Suprapubic skin (tissue), 3 donors: ENCODE measurements at regions not wholly inside any gene's neighbourhood (a gene's known extent, or its start where the extent isn't known, plus 50 kb on each side); places are given as distances from the start of the nearest gene placed in this dataset.

Experiments
- POLR2A ChIP-seq, 2 donors: fragments of 450-650 bp; IDR thresholded peaks; one replicate each; pipeline ENCODE4 v1.6.1; 2017; ENCODE audit warnings: antibody characterized with exemption in 2 of 2, mild to moderate bottlenecking in 2 of 2, moderate library complexity in 2 of 2
- TF ChIP-seq, protein P1 (sequence below), 2 donors: fragments of 200-600 bp in 1 of 2; fragments of 450-650 bp in 1 of 2; sonication (generic) in 1 of 2; IDR thresholded peaks; one replicate each; pipeline ENCODE4 v1.5.1; 2016 to 2019; ENCODE audit warnings: antibody characterized with exemption in 2 of 2, mild to moderate bottlenecking in 1 of 2, moderate library complexity in 1 of 2

DNA sequence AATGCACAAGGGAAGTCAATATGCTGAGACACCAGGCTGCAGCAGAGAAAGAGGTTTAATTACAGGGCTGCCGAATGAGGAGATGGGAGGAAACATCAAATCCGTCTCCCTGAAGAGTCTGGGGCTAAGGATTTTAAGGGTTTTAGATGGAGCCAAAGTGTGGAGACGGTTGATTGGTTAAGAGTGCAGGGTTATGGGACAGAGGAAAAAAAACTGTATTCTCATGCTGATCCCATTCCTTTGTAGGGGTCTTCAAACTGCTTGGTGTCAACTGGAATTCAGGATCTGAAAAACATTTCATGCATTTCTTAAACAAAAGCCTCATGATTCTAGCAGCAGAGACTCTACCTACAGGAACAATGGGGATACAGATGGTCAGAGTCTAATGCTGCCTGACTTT is 96.1 kb upstream of the SYNDIG1 start:
- TF ChIP-seq, protein P1, sequence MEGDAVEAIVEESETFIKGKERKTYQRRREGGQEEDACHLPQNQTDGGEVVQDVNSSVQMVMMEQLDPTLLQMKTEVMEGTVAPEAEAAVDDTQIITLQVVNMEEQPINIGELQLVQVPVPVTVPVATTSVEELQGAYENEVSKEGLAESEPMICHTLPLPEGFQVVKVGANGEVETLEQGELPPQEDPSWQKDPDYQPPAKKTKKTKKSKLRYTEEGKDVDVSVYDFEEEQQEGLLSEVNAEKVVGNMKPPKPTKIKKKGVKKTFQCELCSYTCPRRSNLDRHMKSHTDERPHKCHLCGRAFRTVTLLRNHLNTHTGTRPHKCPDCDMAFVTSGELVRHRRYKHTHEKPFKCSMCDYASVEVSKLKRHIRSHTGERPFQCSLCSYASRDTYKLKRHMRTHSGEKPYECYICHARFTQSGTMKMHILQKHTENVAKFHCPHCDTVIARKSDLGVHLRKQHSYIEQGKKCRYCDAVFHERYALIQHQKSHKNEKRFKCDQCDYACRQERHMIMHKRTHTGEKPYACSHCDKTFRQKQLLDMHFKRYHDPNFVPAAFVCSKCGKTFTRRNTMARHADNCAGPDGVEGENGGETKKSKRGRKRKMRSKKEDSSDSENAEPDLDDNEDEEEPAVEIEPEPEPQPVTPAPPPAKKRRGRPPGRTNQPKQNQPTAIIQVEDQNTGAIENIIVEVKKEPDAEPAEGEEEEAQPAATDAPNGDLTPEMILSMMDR (IDR thresholded peaks at IDR 0.05), result no peak
- TF ChIP-seq POLR2A (IDR thresholded peaks at IDR 0.05), result no peak
